CD14-positive monocyte (primary cell): ENCODE measurements at regions not wholly inside any gene's neighbourhood (a gene's known extent, or its start where the extent isn't known, plus 50 kb on each side); places are given as distances from the start of the nearest gene placed in this dataset.

Experiments used
- DNase-seq, 3 donors: peaks; one replicate each; pipeline ENCODE4 v3.0.0-alpha.2; 2011 to 2022
- H2AFZ ChIP-seq: 2 replicates; pipeline ENCODE4 v1.6.0; 2012; ENCODE audit warnings: mild to moderate bottlenecking, low read depth, low read length, inconsistent platforms; ENCODE audit not compliant: insufficient read depth, poor library complexity, severe bottlenecking
- H3K27ac ChIP-seq, 2 donors: 1 replicate in 1 of 2; 2 replicates in 1 of 2; pipeline ENCODE4 v1.5.1; 2012 to 2013; ENCODE audit warnings: low read length in 2 of 2, control low read depth in 1 of 2, inconsistent platforms in 1 of 2, low read depth in 1 of 2, mild to moderate bottlenecking in 1 of 2
- H3K27me3 ChIP-seq, 2 donors: one replicate each; pipeline versions ENCODE4 v1.6.0 to v1.6.1; 2011 to 2013; ENCODE audit warnings: low read length in 2 of 2; ENCODE audit not compliant: control insufficient read depth in 2 of 2, insufficient read depth in 2 of 2
- H3K36me3 ChIP-seq, 2 donors: replicated peaks in 1 of 2; 1 replicate in 1 of 2; 2 replicates in 1 of 2; pipeline versions ENCODE4 v1.5.1 to v1.6.1; 2012 to 2013; ENCODE audit warnings: low read length in 2 of 2, control low read depth in 1 of 2, inconsistent platforms in 1 of 2, mild to moderate bottlenecking in 1 of 2; ENCODE audit not compliant: insufficient read depth in 2 of 2, control insufficient read depth in 1 of 2
- H3K4me1 ChIP-seq, 2 donors: 1 replicate in 1 of 2; 2 replicates in 1 of 2; pipeline versions ENCODE4 v1.5.1 to v1.6.1; 2012 to 2013; ENCODE audit warnings: low read length in 2 of 2, control low read depth in 1 of 2, inconsistent platforms in 1 of 2, mild to moderate bottlenecking in 1 of 2, moderate library complexity in 1 of 2; ENCODE audit not compliant: insufficient read depth in 2 of 2, control insufficient read depth in 1 of 2
- H3K4me2 ChIP-seq: replicated peaks from 2 replicates; pipeline ENCODE3; 2012; ENCODE audit warnings: low read length, moderate library complexity, mild to moderate bottlenecking; ENCODE audit not compliant: poor library complexity, severe bottlenecking; ENCODE audit errors: extremely low read depth
- H3K4me3 ChIP-seq, 3 experiments: fragments of 200-600 bp in 1 of 3; sonication (generic) in 1 of 3; replicated peaks in 1 of 3; 1 replicate in 2 of 3; 2 replicates in 1 of 3; pipeline ENCODE4 v1.5.1; 2011 to 2013; ENCODE audit warnings: low read length in 3 of 3, mild to moderate bottlenecking in 3 of 3, control low read depth in 2 of 3, low read depth in 2 of 3, inconsistent platforms in 1 of 3, moderate library complexity in 1 of 3
- H3K79me2 ChIP-seq: 2 replicates; pipeline ENCODE4 v1.6.0; 2012; ENCODE audit warnings: mild to moderate bottlenecking, control low read depth, inconsistent platforms, low read length, moderate library complexity; ENCODE audit not compliant: insufficient read depth
- H3K9ac ChIP-seq: 2 replicates; pipeline ENCODE4 v1.6.0; 2017; ENCODE audit warnings: low read length, mild to moderate bottlenecking; ENCODE audit not compliant: insufficient read depth, poor library complexity, severe bottlenecking
- H3K9me3 ChIP-seq, 2 donors: replicated peaks in 1 of 2; 1 replicate in 1 of 2; 2 replicates in 1 of 2; pipeline versions ENCODE4 v1.5.1 to v1.6.1; 2012 to 2013; ENCODE audit warnings: low read length in 2 of 2, control low read depth in 1 of 2; ENCODE audit not compliant: control insufficient read depth in 1 of 2, insufficient read depth in 1 of 2
- H4K20me1 ChIP-seq: 2 replicates; pipeline ENCODE4 v1.6.0; 2012; ENCODE audit warnings: mild to moderate bottlenecking, low read length, control low read depth, moderate library complexity; ENCODE audit not compliant: insufficient read depth
- H3K27ac Mint-ChIP-seq, 7 donors: one replicate each; pipeline ENCODE4 v1.8.0; 2020; ENCODE audit warnings: mild to moderate bottlenecking in 7 of 7, mixed read lengths in 7 of 7, moderate library complexity in 6 of 7, inconsistent platforms in 2 of 7
- H3K27me3 Mint-ChIP-seq, 3 donors: one replicate each; pipeline ENCODE4 v1.8.0; 2021 to 2022; ENCODE audit warnings: low read depth in 3 of 3, mild to moderate bottlenecking in 3 of 3, mixed read lengths in 3 of 3, moderate library complexity in 3 of 3, inconsistent platforms in 1 of 3
- H3K36me3 Mint-ChIP-seq, 2 donors: one replicate each; pipeline ENCODE4 v1.8.0; 2020; ENCODE audit warnings: mixed read lengths in 2 of 2, inconsistent platforms in 1 of 2, mild to moderate bottlenecking in 1 of 2
- H3K4me1 Mint-ChIP-seq: one replicate; pipeline ENCODE4 v1.8.0; 2020; ENCODE audit warnings: mild to moderate bottlenecking, mixed read lengths
- H3K4me3 Mint-ChIP-seq, 2 donors: one replicate each; pipeline ENCODE4 v1.8.0; 2020; ENCODE audit warnings: mild to moderate bottlenecking in 2 of 2, mixed read lengths in 2 of 2, moderate library complexity in 1 of 2
- H3K9me3 Mint-ChIP-seq, 7 donors: one replicate each; pipeline ENCODE4 v1.8.0; 2020 to 2022; ENCODE audit warnings: mixed read lengths in 7 of 7, mild to moderate bottlenecking in 6 of 7, moderate library complexity in 6 of 7, inconsistent platforms in 2 of 7
- CTCF ChIP-seq: fragments of 200-600 bp; IDR thresholded peaks from one replicate; pipeline ENCODE4 v1.8.0; 2022; ENCODE audit warnings: antibody characterized with exemption, mild to moderate bottlenecking
- WGBS: methylation state at CpG from one replicate; pipeline ENCODE4 v1.1.5; 2013; ENCODE audit warnings: missing lambda C conversion rate; ENCODE audit not compliant: insufficient coverage; 5-methylcytosine and 5-hydroxymethylcytosine counted together
- intact Hi-C, 2 donors: fragments of 100-400 bp; cut with micrococcal nuclease; formaldehyde crosslinking; loops; one replicate each; pipeline versions ENCODE4 v1.15.0 to v1.15.1; 2023

DNA sequence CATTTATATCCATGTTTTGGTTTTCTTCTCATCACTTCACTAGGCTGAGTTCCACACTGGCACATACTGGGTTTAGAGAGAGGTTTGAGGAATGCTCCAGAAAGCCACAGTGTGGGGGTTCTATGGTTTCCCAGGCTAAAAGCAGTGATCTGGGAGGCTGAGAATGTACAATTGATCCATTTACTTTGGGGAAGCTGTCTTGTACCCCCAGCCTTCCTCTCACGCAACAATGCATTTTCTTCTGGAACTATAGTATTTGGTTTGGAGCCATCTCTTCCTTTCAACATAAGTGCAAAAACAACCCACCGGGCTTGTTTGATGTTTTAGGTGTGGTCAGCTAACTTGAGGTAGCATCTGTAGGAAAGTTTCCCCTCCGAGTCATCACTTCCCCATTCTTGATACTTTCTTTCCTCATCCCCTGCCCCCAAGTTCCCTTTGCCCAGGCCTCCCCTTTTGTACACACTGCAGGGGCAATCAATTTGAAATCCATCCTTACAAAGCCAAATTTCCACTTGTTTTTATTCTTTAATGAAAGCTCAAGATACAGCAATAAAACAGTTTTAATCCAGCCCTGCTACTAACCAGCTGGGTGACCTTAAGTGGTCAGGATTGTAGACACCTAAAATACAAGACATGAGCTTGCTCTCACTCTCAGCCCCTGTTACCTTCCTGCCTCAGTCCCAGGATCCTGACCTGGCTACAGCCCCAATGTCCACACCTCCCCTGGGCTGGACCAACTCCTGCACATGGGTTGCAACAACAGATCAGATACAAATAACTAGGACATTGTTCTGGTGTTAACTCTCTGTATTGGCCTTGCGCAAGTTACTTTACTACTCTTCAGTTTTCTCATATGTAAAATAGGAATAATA lies 109.2 kb downstream of the FHDC1 start:
- Mint-ChIP-seq H3K27ac (peak overlapping the region in 2 of 7 donors; percentile 21 to 65), H3K36me3 (no peaks in the 10 kb centered on the region), H3K4me1 (peaks cover 11% of the 10 kb centered on the region), H3K27me3 (peaks cover 0 to 3% (median 1%) of the 10 kb centered on the region in 3 donors), H3K4me3 (no peak overlapping the region), H3K9me3 (peaks cover 0 to 10% (median 8%) of the 10 kb centered on the region in 7 donors)
- peak; percentile 2 to 54 (median 16) for DNase-seq
- intact Hi-C loops: no loop called here
- H2AFZ ChIP-seq: no peak overlapping the region
- H3K27ac ChIP-seq: no peak overlapping the region
- no peaks in the 10 kb centered on the region for H4K20me1 ChIP-seq
- no peak overlapping the region for H3K4me2 ChIP-seq
- no peak overlapping the region for H3K9ac ChIP-seq
- whole genome bisulfite sequencing: 0% methylated on average over 1 of the region's 4 CpGs
- H3K9me3 ChIP-seq: peaks cover 0 to 6% of the 10 kb centered on the region in 2 donors
- TF ChIP-seq CTCF: no peak
- H3K4me3 ChIP-seq: no peak overlapping the region
- H3K27me3 ChIP-seq: no peaks in the 10 kb centered on the region
- H3K36me3 ChIP-seq: no peaks in the 10 kb centered on the region
- peaks cover 5 to 9% of the 10 kb centered on the region in 2 donors for H3K4me1 ChIP-seq
- no peaks in the 10 kb centered on the region for H3K79me2 ChIP-seq

GRCh38 chr4:153058671-153059060 lies 122.5 kb downstream of the FHDC1 start:
- no peaks in the 10 kb centered on the region for H4K20me1 ChIP-seq
- H2AFZ ChIP-seq: no peak overlapping the region
- no peaks in the 10 kb centered on the region for H3K27me3 ChIP-seq
- Mint-ChIP-seq H3K9me3 (peaks cover 0 to 2% (median 0%) of the 10 kb centered on the region in 7 donors), H3K4me1 (no peaks in the 10 kb centered on the region), H3K36me3 (no peaks in the 10 kb centered on the region), H3K27me3 (peaks cover 2 to 3% (median 3%) of the 10 kb centered on the region in 3 donors), H3K4me3 (no peak overlapping the region), H3K27ac (no peak overlapping the region)
- no peak overlapping the region for H3K27ac ChIP-seq
- H3K79me2 ChIP-seq: no peaks in the 10 kb centered on the region
- no peak overlapping the region for H3K4me3 ChIP-seq
- no peak for DNase-seq
- no peaks in the 10 kb centered on the region for H3K36me3 ChIP-seq
- no peak overlapping the region for H3K4me2 ChIP-seq
- H3K9me3 ChIP-seq: no peaks in the 10 kb centered on the region
- WGBS: 100% methylated on average over 2 of the region's 3 CpGs
- no peaks in the 10 kb centered on the region for H3K4me1 ChIP-seq
- no peak overlapping the region for H3K9ac ChIP-seq
- no peak for TF ChIP-seq CTCF
- intact Hi-C loops: no loop called here
